ENCODE measurements at regions not wholly inside any gene's neighbourhood (a gene's known extent, or its start where the extent isn't known, plus 50 kb on each side); places are given as distances from the start of the nearest gene placed in this dataset.

- no peak for DNase-seq
Measured at GRCh38 chr18:61196750-61197149, 136.5 kb upstream of the CDH20 start.

- DNase-seq, result no peak
Measured at GRCh38 chr18:61198486-61198885, 134.7 kb upstream of the CDH20 start.

- DNase-seq, result no peak
Measured at GRCh38 chr18:61199171-61199848, 133.9 kb upstream of the CDH20 start.

GRCh38 chr18:61201511-61201910, 131.7 kb upstream of the CDH20 start:
- no peak for DNase-seq

GRCh38 chr18:61203151-61203550, 130.1 kb upstream of the CDH20 start:
- DNase-seq, result no peak

GRCh38 chr18:61209801-61210200, 123.4 kb upstream of the CDH20 start:
- no peak for DNase-seq

- no peak for DNase-seq
Measured at GRCh38 chr18:61216051-61216450, 117.2 kb upstream of the CDH20 start.

GRCh38 chr18:61222206-61222605, 111.0 kb upstream of the CDH20 start:
- DNase-seq, result no peak

- no peak for DNase-seq
Measured at GRCh38 chr18:61225336-61225735, 107.9 kb upstream of the CDH20 start.

- DNase-seq, result peak in 1 of 2 experiments; percentile 2
Measured at GRCh38 chr18:61236356-61237057, 96.7 kb upstream of the CDH20 start.

GRCh38 chr18:61237529-61237928, 95.7 kb upstream of the CDH20 start:
- no peak for DNase-seq

- DNase-seq, result peak; percentile 38 to 83
Measured at GRCh38 chr18:61239051-61239450, 94.2 kb upstream of the CDH20 start.

GRCh38 chr18:61241260-61241853, 91.9 kb upstream of the CDH20 start:
- DNase-seq, result no peak

- DNase-seq, result no peak
Measured at GRCh38 chr18:61244632-61245031, 88.6 kb upstream of the CDH20 start.

GRCh38 chr18:61245276-61245675, 88.0 kb upstream of the CDH20 start:
- no peak for DNase-seq

GRCh38 chr18:61248589-61248988, 84.6 kb upstream of the CDH20 start:
- DNase-seq, result no peak

GRCh38 chr18:61256291-61256690, 76.9 kb upstream of the CDH20 start:
- no peak for DNase-seq

GRCh38 chr18:61261870-61262269, 71.4 kb upstream of the CDH20 start:
- DNase-seq, result no peak

GRCh38 chr18:61272793-61273192, 60.4 kb upstream of the CDH20 start:
- DNase-seq, result no peak

- DNase-seq, result no peak
Measured at GRCh38 chr18:61273533-61273932, 59.7 kb upstream of the CDH20 start.

- no peak for DNase-seq
Measured at GRCh38 chr18:61274416-61274960, 58.7 kb upstream of the CDH20 start.

GRCh38 chr18:61277808-61278207, 55.4 kb upstream of the CDH20 start:
- no peak for DNase-seq

- DNase-seq, result no peak
Measured at GRCh38 chr18:61281431-61281830, 51.8 kb upstream of the CDH20 start.

GRCh38 chr18:61282926-61283325, 50.3 kb upstream of the CDH20 start:
- no peak for DNase-seq
